NCI-H187 (cell line): ENCODE measurements at regions not wholly inside any gene's neighbourhood (a gene's known extent, or its start where the extent isn't known, plus 50 kb on each side); places are given as distances from the start of the nearest gene placed in this dataset.
"Not testable (repeated sequence)": the region's sequence is repeated elsewhere in the genome, so short reads cannot be mapped to it uniquely, and the experiment has no call there.

ENCODE experiments used
- DNase-seq, 2 experiments: peaks; one replicate each; lab custom pipeline; 2025; lab: John Stamatoyannopoulos, UW

DNA sequence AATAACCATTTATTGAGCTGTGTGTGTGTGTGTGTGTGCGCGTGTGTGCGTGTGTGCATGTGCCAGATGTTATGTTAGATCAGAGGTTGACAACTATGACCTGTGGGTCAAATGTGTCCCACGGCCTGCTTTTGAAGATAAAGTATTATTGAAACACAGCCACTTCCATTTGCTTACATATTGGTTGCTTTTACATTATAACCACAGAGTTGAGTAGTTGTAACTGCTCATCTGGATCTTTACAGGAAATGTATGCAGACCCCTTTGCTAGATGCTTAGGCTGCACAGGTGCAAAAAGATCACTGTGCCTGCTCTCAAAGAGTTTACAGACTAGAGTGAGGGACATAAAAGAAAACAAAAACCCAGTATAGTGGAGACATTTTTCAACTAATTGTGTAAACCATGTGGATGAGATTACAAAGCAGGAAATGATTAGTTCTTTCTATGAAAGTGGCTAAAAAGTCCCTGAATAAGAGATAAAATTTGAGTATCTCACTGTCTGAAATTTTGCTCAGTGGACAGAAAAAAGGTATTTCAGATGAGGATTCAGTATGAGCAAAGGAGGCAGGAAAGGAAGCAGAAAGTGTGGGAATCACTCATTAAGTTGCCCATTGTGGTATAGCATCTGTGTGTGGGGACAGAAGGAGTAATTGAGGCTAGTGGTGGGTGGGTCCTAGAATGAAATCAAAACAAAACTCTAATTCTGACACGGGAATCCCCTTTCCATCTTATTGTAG, 188.4 kb downstream of the PAH start:
- no peak for DNase-seq

DNA sequence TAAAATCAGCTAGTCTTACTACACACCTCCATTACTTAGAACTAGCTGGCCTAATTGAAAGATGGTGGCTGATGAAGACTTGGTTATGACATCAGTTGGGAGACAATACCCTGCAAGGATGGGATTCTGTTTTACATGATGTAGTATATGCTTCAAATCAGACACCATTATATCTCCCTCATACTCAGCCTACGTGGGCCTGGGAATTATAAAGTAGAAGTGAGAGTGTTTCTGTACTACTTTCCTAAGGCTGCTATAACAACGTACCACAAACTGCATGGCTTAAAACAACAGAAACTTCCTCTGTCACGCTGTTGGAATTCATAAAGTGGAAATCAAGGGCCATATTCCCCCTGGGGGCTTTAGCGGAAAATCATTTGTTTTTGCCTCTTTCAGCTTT, 190.4 kb downstream of the PAH start:
- DNase-seq: no peak

DNA sequence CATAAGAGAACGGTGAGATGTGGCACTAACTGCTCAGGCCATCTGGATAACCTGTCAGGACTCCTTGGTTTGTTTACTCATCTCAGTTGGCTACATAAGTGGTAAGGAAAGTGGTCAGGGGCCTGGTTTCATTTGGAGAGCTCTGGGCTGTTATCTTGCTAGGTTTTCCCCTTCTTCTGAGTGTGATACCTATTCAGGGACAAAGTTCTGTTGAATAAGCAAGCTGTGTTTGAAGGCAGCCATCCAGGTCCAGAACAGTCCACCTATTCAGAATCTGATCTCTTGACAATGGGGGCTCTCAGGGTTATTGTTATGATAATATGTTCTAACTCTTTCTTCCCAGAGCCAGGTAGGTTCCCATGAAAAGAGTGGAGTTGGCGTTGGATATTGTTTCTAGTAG, 194.9 kb downstream of the PAH start:
- DNase-seq: no peak

DNA sequence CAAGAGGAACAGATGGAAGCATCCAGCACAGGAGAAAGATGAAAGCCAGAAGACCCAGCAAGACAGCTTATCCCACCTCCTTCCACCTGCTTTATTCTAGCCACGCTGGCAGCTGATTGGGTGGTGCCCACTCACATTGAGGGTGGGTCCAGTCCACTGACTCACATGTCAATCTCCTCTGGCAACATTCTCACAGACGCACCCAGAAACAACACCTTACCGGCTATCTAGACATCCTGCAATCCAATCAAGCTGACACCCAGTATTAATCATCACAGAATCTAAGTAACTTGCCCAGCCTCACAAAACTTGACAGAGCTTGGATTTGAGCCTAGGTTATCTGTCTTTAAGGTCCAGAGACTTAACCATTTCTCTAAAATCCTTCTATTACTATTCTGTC, 208.9 kb downstream of the PAH start:
- no peak for DNase-seq

DNA sequence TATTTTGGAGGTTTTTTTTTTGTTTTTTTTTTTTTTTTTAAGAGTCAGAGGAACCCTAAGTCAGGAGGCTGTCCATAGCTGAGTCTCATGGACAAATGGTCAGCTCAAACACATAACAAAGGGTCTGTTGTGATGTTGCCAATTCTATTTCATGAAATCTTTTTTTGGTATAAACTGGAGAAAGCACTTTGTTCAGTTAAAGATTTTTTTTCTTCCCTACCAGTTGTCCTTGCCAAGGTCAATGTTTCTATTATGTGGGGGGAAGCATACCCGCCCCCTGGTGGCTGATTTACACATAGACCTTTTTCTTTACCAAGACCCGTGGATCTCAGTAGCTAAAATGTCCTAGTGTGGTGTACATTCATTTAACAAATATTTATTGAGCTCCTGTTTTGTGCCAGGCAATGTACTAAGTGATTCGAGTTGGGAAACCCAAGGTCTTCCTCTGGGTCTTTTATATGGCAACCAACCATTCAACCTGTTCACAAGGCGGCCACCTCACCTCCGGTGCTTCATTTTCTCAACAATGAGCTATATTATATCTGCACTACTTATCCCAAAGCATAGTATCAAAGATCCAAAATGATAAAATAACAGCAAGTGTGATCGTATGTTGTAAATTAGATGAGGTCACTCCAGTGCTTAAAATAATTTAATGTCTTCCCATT, 214.5 kb downstream of the PAH start:
- peak; percentile 20 to 29 for DNase-seq

DNA sequence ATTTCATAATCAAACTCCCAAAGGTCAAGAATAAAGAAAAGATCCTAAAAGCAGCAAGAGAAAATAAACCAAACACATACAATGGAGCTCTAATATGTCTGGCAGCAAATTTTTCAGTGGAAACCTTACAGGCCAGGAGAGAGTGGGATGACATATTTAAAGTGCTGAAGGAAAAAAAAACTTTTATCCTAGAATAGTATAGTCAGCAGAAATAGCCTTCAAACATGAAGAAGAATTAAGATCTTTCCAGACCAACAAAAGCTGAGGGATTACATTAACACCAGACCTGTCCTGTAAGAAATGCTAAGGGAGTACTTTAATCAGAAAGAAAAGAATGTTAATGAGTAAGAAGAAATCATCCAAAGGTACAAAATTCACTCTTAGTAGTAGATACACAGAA, 215.7 kb upstream of the IGF1 start:
- DNase-seq: no peak

DNA sequence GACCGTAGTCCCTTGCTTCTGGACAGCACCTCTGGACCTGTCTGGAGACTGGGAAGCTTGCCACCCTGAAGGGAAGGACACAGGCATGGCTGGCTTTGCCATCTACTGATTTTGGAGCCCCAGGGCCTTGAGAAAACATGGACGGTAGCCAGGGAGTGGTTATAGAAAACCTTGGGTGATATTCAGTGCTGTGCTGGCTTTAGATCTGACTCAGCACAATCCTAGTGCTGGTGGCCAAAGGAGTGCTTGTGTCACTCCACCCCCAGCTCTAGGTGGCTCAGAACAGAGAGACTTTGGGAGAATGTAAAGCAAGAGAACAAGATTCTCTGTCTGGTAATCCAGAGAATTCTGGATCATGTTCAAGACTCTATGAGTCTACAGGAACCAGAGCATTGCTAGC, 214.5 kb upstream of the IGF1 start:
- no peak for DNase-seq

DNA sequence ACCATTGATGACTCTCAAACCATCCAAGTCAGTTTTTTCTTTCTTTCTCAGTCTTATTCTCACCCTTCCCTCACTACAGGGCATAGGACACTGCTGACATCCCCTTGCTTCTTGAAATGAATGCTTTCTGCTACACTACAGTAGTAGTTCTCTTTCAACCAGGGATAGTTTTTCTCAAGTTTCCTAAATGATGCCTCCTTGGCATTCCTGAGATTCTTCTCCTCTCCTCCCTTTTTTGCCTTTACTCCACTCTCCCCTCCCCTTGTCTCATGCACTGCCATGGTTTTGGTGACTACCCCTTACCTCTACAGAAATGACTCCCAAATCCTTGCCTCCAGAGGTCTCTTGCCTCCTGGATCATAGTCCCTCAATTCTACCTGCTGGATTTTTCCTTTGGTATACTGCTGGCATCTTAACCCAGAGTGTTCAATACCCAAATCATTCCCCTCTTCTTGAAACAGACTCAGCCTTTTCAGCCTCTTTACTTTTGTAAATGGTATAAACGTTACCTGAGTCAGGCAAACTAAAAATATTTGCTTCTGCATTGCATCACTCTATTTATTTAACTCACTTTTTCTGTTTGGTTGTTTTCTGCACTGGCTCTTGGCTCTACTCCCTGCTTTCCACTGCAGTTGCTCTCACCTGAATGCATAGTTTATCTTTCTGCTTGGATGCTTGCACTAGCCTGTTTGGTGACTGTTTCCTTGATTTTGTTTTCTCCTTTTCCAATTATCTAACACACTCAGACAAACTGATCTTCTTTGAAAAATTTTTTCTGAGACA, 211.6 kb upstream of the IGF1 start:
- no peak for DNase-seq

DNA sequence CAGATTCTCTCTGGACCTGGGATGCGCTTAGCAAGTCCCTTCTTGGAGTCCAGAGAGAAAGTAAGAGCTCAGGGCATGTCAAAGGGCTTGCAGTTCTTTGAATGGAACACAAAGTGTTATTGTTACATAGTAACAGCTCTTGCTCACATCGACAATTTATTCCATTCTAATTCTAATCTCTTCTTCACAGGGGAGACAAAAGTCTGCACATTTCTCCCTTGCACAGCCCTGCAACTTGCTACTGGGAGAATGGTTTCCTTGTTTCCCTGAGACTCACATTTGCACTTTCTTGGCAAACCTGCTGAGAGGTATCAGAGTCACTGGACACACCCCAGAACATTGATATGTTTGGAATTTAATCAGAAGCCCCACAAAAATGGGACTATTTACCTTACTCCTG, 209.9 kb upstream of the IGF1 start:
- DNase-seq: no peak

DNA sequence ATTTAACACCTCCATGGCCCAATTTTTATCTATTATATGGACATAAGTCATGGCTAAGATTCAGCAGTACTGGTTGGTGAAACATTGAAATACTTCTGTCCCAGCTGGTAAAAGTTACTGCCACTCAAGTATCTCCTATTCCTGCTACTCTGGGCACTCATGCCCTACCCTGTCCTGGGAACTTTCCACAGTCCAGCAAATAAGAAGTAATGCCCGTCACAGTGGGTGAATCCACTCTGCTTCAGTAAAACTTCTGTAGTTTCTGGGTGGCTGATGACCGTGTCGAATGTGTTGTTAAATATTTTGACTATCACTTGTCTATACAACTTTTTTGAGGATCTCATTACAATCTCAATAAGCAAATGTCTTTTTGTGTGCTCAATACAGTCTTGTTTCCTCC, 209.3 kb upstream of the IGF1 start:
- no peak for DNase-seq

DNA sequence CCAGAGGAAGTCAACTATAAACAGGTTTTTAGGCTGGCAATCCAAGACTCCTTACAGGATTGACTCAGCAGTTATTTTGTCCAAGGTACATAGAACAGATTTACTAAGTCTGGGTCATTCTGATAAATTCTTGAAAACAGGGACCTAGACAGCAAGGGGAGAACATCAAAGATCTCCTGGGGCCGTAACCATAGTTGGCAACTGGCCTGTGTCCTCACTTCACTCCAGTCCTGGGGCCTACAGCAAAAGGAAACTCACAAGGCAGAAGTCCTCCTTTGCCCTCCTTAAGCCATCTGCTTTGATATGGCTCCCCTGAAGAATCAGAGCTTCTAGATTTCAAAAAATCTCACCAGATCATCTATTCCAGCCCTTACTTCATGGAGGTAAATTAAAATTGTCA, 207.2 kb upstream of the IGF1 start:
- no peak for DNase-seq

DNA sequence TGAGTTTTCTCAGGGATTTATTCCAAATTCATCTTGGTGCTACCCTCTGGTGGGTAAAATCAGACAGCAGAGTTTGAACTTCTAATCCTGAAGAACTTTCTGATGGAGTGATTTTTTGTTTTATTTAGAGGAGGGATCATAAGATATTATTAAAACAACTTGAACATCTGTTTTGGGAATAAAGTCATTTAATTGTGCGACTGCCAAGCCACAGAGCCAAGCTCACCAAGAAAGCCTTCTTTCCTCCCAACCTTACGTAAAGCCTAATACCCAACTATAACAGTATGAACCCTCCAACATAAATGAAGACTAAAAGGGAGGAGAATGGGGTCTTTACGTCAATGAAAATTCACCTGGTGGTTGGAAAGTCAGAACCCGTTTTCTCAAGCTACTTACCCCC, 205.5 kb upstream of the IGF1 start:
- DNase-seq: no peak

DNA sequence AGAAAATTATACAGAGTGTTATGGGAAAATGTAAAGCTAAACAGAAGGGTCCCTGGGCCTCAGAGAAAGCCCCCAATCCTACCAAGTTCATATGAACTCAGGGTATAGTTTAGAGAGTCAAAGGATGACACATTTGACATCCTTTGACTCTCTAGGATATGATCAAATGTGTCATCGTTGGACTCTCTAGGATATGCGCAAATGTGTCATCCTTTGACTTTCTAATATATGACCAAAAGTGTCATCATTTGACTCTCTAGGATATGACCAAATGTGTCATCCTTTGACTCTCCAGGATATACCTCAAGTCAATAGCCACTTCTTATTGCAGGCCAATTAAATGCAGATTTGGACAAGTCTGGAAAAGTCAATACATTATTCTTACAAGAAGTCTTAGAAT, 204.8 kb upstream of the IGF1 start:
- DNase-seq: no peak

DNA sequence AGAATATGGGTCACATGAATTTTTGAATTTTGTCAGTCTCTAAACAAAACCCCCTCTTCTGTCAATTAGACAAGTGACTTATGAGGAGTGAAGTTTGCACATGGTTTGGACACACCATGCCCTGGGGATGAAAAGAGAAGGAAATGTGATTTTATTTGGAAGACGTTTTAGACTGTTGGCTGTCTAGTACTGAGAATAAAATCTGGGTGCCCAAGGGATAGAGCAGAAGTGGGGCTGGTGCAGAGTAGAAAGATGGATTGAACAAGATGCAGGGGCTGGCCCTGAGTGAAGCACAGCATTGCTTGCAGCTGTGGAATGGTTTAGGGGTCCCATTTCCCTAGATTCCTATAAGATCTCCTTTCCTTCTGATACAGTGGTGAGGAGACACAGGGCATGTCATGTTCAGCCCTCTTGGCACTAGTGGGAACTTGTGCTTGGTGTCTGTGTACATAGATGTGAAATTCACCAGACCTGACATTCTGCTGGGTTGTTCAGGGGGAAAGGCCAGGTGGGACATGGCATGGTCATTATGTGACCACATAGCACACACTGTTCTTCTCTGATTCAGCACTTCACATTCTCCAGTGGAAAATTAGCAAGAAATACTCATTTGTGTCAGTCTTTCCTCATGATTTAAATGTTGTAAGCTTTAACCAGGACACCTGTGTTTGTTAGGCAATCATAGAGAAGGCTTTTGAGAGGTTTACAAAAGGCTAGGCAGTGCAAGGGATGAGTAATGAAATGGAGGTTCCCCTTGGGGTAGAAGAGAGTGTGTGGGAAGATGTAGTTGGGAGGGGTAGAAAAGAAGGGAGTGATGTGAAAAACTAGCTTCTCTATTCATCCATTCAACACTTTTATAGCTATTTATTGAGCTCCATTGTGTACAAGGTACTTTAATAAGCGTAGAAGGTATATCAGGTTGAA, 202.3 kb upstream of the IGF1 start:
- no peak for DNase-seq

DNA sequence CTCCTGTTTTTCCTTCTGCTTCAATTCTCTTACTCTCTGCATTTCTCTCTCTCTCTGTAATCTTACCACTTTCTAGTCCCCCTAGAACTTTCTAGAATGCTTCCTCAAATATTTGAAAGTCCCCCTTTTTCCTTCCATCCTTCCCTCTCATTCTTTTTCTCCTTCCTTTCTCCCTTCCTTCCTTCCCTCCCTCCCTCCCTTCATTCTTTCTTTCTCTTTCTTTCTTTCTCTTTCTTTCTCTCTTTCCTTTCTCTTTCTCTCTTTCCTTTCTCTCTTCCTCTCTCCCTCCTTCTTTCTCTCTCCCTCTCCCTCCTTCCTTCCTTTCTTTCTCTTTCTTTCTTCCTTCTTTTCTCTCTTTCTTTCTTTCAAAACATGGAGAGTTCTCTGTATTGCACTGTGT, 201.4 kb upstream of the IGF1 start:
- DNase-seq: no peak

DNA sequence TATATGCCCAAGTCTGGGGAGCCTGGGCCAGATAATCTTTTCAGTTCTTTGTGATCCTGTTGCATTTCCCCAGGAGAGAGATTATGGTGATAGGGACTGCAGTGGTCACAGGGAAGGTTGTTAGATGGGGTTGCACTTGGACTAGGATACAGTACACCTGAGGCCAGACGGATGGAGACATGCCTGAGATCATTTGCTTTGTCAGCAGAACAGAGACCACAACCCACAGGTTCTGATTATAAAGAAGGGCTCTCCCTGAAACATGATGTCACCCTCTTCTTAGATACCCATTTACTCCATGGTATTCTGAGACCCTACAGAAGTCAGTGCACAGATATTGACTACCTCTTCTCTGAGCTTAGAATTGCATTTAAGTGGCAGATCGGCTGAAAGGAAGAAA, 200.9 kb upstream of the IGF1 start:
- no peak for DNase-seq

DNA sequence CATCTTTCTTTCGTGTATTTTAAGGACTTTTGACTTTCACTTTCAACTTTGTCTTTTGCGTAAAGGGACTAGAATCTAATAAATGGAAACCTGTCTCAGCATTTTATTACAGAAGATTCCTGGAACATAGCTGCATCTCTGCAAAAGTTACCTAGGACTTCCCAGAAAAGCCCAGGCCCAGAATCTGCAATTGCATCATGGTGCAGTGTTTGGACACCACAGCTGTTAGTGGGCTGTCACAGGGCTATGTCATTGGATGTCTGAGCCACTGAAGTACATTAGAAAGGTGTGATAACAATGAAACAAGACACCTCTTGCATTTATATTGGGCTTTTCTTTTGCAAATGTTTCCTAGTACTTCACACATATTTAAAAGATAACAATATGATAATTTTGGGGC, 199.9 kb upstream of the IGF1 start:
- no peak for DNase-seq

DNA sequence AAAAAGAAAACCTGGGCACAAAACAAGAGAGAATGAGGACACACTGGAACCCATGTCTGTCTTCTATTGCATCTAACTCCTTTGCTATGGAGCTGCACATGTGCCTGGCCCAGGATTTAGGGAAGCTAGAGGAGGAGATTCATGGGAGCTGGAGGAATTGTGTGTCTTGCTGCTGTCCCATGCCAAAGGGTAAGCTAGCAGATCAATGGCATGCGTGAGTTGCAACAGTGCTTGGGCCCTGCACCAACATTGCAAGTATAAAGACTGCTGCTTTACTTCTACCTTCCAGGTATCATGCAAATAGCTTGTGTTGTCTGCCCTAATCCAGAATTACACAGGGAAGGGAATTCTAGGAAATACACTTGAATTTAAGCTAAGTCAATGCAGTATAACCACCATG, 196.4 kb upstream of the IGF1 start:
- DNase-seq: no peak

DNA sequence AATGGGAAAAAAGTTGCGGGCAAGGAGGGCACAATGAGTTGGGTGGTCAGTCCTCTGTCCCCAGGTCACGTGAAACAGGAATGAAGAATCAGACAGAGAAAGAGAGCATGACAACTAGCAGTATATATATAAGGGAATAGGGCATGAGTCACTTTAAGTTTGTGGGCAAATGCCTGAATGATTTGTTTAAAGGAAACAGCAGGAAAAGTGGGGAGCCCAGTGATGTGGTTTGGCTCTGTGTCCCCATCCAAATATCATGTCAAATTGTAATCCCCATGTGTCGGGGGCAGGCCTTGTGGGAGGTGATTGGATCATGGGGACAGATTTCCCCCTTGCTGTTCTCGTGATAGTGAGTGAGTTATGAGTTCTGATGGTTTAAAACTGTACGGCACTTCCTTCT, 195.3 kb upstream of the IGF1 start:
- no peak for DNase-seq

DNA sequence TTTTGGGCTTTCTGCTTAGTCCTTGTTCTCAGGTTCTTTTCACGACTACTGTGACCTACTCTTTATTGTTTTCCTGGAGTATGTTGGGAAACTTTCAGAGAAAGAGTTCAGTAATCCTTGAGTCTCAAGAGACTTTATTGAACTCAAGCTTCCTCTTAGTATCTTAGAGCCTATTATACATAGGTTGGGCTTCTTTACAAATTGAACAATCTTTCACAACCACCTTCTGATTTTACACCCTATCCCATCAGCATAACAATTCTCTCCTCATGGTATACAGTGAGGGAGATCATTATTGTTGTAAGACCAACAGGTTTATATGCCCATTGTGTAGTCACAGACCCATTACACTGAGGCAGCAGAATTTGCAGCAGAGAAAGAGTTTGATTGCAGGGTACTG, 193.2 kb upstream of the IGF1 start:
- no peak for DNase-seq

DNA sequence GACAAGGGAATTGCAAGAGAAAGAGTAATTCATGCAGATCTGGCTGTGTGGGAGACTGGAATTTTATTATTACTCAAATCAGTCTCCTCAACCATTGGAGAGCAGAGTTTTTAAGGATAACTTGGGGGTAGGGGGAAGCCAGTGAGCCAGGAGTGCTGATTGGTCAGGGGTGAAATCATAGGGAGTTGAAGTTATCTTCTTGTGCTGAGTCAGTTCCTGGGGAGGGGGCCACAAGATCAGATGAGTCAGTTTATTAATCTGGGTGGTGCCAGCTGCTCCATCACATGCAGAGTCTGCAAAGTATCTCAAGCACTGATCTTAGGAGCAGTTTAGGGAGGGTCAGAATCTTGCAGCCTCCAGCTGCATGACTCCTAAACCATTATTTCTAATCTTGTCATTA, 191.8 kb upstream of the IGF1 start:
- DNase-seq: not testable (repeated sequence)

DNA sequence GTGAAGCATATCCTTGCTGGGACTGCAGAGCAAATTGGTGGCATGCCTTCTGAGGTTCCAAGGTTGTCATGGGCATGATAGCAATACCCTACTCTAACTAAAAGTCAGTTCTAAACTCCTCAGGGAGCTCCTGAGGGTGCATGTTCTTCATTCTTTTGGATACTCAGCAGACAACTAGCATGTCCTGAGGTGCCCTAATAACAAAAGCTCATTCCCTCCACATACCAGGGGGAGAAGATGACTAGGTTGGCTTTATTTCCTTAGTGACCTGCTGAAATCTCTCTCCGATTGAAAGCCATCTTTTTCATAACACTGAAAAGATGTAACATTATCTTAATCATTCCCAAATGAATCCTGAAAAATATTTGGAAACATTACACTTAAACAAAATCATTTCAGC, 188.7 kb upstream of the IGF1 start:
- no peak for DNase-seq
